Astrocyte of the spinal cord (primary cell): ENCODE measurements at regions not wholly inside any gene's neighbourhood (a gene's known extent, or its start where the extent isn't known, plus 50 kb on each side); places are given as distances from the start of the nearest gene placed in this dataset.

Experiments
- DNase-seq: peaks from one replicate; pipeline ENCODE4 v3.0.0; 2011; ENCODE audit warnings: low read depth, low spot score
- H3K4me3 ChIP-seq: 2 replicates; pipeline ENCODE4 v1.5.1; 2011; ENCODE audit warnings: low read depth, mild to moderate bottlenecking, low read length, moderate library complexity
- CTCF ChIP-seq: IDR thresholded peaks from 2 replicates; pipeline ENCODE4 v1.5.1; 2012; ENCODE audit warnings: low read depth, mild to moderate bottlenecking, low read length, inconsistent platforms
- in situ Hi-C: cut with HindIII; loops from 2 replicates; pipeline ENCODE4 v1.10.0; 2017; ENCODE audit warnings: low sequenced_read_pairs

DNA sequence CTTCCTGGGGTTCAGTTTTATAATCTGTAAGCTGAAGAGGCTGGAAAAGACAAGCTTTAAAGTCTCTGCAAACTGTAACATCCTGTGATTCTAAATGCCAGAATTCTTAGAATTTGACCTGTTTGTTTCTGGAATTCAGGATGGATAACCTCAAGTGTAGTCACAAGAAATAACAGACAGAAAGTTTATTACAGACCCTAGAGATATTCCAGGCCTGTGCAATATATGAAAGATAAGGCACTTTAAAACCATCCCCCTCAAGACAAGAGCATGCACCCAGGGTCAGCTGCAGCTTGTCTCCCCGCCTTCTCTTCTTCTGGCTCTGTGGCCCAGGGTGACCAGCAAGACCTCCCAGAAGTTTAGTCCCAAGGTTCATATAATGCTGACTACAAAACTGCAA is 298.7 kb upstream of the ACVR2A start:
- in situ Hi-C loops: no loop called here
- no peak overlapping the region for H3K4me3 ChIP-seq
- TF ChIP-seq CTCF: no peak
- DNase-seq: no peak

GRCh38 chr2:147543056-147543455 is 301.8 kb upstream of the ACVR2A start:
- in situ Hi-C loops: no loop called here
- no peak for DNase-seq
- H3K4me3 ChIP-seq: no peak overlapping the region
- TF ChIP-seq CTCF: no peak

DNA sequence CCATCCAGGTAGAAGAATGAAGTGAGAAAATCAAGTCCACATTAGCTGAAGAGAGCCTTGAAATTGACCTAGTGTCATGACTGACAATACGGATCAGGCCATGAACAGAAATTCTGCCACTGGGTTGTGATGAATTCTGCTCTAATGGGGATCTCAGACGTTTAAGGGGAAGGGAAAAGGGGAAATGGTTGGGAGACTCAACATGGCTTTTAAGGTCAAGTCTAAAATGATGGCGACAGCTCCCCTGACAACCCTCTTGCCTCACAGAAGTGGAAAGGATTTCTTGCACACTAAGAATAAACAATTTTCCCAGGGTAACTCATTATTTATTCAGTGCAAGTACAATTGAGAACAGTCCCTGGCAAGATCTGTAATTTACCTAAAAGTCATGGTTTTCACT is 302.5 kb upstream of the ACVR2A start:
- no peak for TF ChIP-seq CTCF
- DNase-seq: no peak
- no peak overlapping the region for H3K4me3 ChIP-seq
- in situ Hi-C loops: no loop called here

- no peak overlapping the region for H3K4me3 ChIP-seq
- in situ Hi-C loops: no loop called here
- no peak for TF ChIP-seq CTCF
- no peak for DNase-seq
These were observed 303.5 kb upstream of the ACVR2A start for GRCh38 chr2:147541314-147541713.

- no peak overlapping the region for H3K4me3 ChIP-seq
- TF ChIP-seq CTCF: no peak
- no peak for DNase-seq
- in situ Hi-C loops: no loop called here
These were observed 306.0 kb upstream of the ACVR2A start for GRCh38 chr2:147538821-147539220.

DNA sequence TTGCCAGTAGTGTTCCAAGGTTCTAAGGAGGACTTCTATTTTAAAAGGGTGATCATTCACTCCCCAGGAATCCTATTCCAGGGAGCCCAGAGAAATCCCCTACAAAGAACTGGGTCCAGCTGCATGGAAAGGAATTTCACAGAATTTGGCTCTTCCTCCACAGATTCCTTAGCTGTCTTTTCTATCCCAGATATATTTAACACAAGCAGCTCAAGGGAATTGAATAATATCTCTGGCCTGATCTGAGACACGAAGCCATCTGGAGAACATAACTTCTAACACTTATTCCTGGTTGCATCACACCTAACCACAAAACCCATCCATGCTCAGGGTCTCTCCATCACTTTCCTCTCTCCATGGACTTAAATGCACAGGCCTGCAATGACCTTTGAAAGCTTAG is 306.7 kb upstream of the ACVR2A start:
- TF ChIP-seq CTCF: no peak
- no peak for DNase-seq
- no peak overlapping the region for H3K4me3 ChIP-seq
- in situ Hi-C loops: no loop called here

DNA sequence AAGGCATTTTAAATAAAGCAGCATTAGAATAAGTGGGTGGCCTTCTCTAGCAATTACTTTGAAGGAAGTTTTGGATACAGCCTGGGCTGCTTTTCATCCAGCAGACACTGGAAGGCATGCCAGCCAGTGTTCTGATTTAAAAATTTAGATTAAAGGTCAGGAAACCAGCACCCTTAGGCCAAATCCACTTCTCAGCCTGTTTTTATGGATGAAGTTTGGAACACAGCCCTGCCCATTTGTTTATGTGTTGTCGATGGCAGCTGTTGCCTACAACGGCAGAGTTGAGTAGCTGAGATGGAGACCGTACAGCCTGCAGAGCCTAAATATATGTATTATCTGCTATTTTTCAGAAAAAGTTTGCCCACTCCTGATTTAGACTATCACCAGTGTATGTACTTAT is 313.6 kb upstream of the ACVR2A start:
- TF ChIP-seq CTCF: no peak
- in situ Hi-C loops: no loop called here
- no peak overlapping the region for H3K4me3 ChIP-seq
- no peak for DNase-seq
